AG04450 (cell line): ENCODE measurements at regions not wholly inside any gene's neighbourhood (a gene's known extent, or its start where the extent isn't known, plus 50 kb on each side); places are given as distances from the start of the nearest gene placed in this dataset.

Experiments
- CTCF ChIA-PET: fragments of 300-600, 350-600 bp; formaldehyde crosslinking; extraction: SDS; loops from one replicate; lab custom pipeline; 2022; ENCODE audit warnings: antibody characterized with exemption, inconsistent platforms; lab: Charles Lee
- POLR2A ChIA-PET: fragments of 350-600 bp; formaldehyde crosslinking; extraction: SDS; loops from one replicate; lab custom pipeline; 2021; ENCODE audit warnings: antibody characterized with exemption, inconsistent platforms; lab: Yijun Ruan, JAX
- DNase-seq: peaks from one replicate; pipeline ENCODE4 v3.0.0-alpha.2; 2011; ENCODE audit warnings: low read depth, low spot score
- H3K27ac ChIP-seq: one replicate; pipeline ENCODE4 v1.5.1; 2012; ENCODE audit warnings: low read depth, low read length, control low read depth
- H3K27me3 ChIP-seq: one replicate; pipeline ENCODE4 v1.6.0; 2012; ENCODE audit warnings: low read length; ENCODE audit not compliant: control insufficient read depth, insufficient read depth
- H3K4me3 ChIP-seq: 2 replicates; pipeline ENCODE4 v1.5.1; 2011; ENCODE audit warnings: mild to moderate bottlenecking, low read depth, low read length, control low read depth
- H3K9me3 ChIP-seq: 2 replicates; pipeline ENCODE4 v1.5.1; 2012; ENCODE audit warnings: low read length; ENCODE audit not compliant: control insufficient read depth, insufficient read depth
- TF ChIP-seq, protein P1 (sequence below): IDR thresholded peaks from 2 replicates; pipeline ENCODE4 v1.5.1; 2011; ENCODE audit warnings: low read depth, low read length, control low read depth, inconsistent platforms

DNA sequence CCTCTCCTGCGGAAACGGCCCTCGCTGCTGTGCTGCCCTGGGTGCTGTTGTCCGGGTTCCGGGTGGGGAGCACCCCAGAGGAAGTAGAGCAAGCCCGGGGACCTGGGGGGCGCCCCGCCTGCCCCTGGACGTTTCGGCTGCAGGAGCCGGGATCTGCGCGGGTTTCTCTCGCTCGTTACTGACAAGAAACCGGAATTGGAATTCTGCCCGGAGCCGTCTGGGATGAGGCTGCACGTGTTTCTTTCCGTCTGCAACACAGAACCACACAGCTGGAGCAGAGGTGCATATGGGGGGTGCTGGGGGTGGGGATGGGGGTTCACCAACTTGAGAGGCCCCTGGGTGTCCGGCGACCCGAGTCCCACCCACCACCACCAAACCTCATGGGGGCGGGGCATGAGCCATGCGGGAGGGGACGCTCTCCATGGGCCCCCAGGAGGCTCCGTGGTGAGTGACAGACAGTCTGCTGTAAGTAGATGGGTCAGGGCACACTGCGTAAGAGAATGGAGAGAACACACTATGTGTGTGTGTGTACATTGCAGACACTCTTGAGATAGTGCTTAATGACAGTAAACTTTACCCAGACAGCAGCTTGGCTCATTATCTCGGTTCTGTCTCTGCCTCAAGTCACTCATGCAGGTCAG, 261.4 kb upstream of the C1orf174 start:
- ChIA-PET POLR2A (no interaction called here), CTCF (no interaction called here)
- TF ChIP-seq, protein P1, sequence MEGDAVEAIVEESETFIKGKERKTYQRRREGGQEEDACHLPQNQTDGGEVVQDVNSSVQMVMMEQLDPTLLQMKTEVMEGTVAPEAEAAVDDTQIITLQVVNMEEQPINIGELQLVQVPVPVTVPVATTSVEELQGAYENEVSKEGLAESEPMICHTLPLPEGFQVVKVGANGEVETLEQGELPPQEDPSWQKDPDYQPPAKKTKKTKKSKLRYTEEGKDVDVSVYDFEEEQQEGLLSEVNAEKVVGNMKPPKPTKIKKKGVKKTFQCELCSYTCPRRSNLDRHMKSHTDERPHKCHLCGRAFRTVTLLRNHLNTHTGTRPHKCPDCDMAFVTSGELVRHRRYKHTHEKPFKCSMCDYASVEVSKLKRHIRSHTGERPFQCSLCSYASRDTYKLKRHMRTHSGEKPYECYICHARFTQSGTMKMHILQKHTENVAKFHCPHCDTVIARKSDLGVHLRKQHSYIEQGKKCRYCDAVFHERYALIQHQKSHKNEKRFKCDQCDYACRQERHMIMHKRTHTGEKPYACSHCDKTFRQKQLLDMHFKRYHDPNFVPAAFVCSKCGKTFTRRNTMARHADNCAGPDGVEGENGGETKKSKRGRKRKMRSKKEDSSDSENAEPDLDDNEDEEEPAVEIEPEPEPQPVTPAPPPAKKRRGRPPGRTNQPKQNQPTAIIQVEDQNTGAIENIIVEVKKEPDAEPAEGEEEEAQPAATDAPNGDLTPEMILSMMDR: no peak
- Histone ChIP-seq H3K27ac (no peak overlapping the region), H3K4me3 (no peak overlapping the region), H3K27me3 (no peaks in the 10 kb centered on the region), H3K9me3 (peaks cover 89% of the 10 kb centered on the region)
- no peak for DNase-seq

GRCh38 chr1:4164965-4165364, 264.9 kb upstream of the C1orf174 start:
- TF ChIP-seq, protein P1: no peak
- Histone ChIP-seq H3K4me3 (no peak overlapping the region), H3K27me3 (no peaks in the 10 kb centered on the region), H3K9me3 (peaks cover 88% of the 10 kb centered on the region), H3K27ac (no peak overlapping the region)
- DNase-seq: no peak
- POLR2A ChIA-PET: no interaction called here
- CTCF ChIA-PET: no interaction called here

GRCh38 chr1:4165686-4166300, 265.7 kb upstream of the C1orf174 start:
- H3K27ac ChIP-seq: no peak overlapping the region
- no peaks in the 10 kb centered on the region for H3K27me3 ChIP-seq
- peaks cover 88% of the 10 kb centered on the region for H3K9me3 ChIP-seq
- H3K4me3 ChIP-seq: no peak overlapping the region
- ChIA-PET CTCF (no interaction called here), POLR2A (no interaction called here)
- DNase-seq: no peak
- TF ChIP-seq, protein P1: no peak

GRCh38 chr1:4166713-4167112, 266.6 kb upstream of the C1orf174 start:
- POLR2A ChIA-PET: no interaction called here
- H3K9me3 ChIP-seq: peaks cover 88% of the 10 kb centered on the region
- DNase-seq: no peak
- no peaks in the 10 kb centered on the region for H3K27me3 ChIP-seq
- no peak overlapping the region for H3K4me3 ChIP-seq
- H3K27ac ChIP-seq: no peak overlapping the region
- CTCF ChIA-PET: no interaction called here
- TF ChIP-seq, protein P1: no peak

DNA sequence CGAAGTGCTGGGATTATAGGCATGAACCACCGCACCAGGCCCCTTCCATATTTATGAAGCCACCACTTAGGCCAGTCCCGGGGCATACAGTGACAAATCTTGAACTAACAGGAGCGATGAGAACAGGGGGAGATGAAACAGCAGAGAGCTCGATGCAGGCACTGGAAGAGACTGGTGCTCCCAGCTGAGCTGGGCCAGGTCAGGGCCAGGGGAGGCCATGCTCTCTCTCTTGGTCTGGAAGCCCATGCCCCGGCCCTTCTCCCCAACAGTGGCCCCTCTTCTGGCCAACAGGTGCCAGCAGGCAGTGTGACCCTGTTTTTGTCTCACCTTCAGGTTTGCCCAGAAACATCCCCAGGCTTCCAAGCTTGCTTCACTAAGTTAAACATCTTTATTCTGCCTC, 269.9 kb upstream of the C1orf174 start:
- no peak overlapping the region for H3K4me3 ChIP-seq
- TF ChIP-seq, protein P1: no peak
- POLR2A ChIA-PET: no interaction called here
- no peaks in the 10 kb centered on the region for H3K27me3 ChIP-seq
- CTCF ChIA-PET: no interaction called here
- DNase-seq: no peak
- H3K9me3 ChIP-seq: peaks cover 96% of the 10 kb centered on the region
- H3K27ac ChIP-seq: no peak overlapping the region
